B cell (primary cell): ENCODE measurements at regions not wholly inside any gene's neighbourhood (a gene's known extent, or its start where the extent isn't known, plus 50 kb on each side); places are given as distances from the start of the nearest gene placed in this dataset.

Source experiments
- ATAC-seq: fragments of 200-7000 bp; cut with Tn5 transposase; one replicate; pipeline ENCODE4 v1.10.0; 2021; ENCODE audit warnings: low read depth, mild to moderate bottlenecking, moderate number of reproducible peaks, moderate library complexity
- CTCF ChIA-PET: fragments of 350-600 bp; sonication (Branson Sonifier 250); formaldehyde crosslinking; loops from one replicate; lab custom pipeline; 2021; ENCODE audit warnings: antibody characterized with exemption, inconsistent platforms; lab: Charles Lee
- POLR2A ChIA-PET: fragments of 350-600 bp; sonication (Branson Sonifier 250); formaldehyde crosslinking; loops from one replicate; lab custom pipeline; 2021; ENCODE audit warnings: antibody characterized with exemption; lab: Charles Lee
- DNase-seq: peaks from one replicate; pipeline ENCODE4 v3.0.0; 2013
- H2AFZ ChIP-seq: 2 replicates; pipeline ENCODE4 v1.6.1; 2012; ENCODE audit warnings: mild to moderate bottlenecking, low read depth, low read length; ENCODE audit not compliant: insufficient read depth, poor library complexity, severe bottlenecking
- H3K27ac ChIP-seq, 2 donors: 1 replicate in 1 of 2; 2 replicates in 1 of 2; pipeline ENCODE4 v1.5.1; 2012 to 2013; ENCODE audit warnings: low read length in 2 of 2, mild to moderate bottlenecking in 2 of 2, moderate library complexity in 1 of 2
- H3K27me3 ChIP-seq, 4 experiments: fragments of 200-600 bp in 1 of 4; sonication (generic) in 1 of 4; replicated peaks in 1 of 4; 1 replicate in 2 of 4; 2 replicates in 2 of 4; pipeline versions ENCODE4 v1.6.1 to v1.7.0; 2013 to 2016; ENCODE audit warnings: low read length in 3 of 4, mild to moderate bottlenecking in 2 of 4, mixed read lengths in 1 of 4, moderate library complexity in 1 of 4; ENCODE audit not compliant: insufficient read depth in 4 of 4, control insufficient read depth in 3 of 4; ENCODE audit errors: control extremely low read depth in 1 of 4
- H3K36me3 ChIP-seq, 2 experiments: replicated peaks in 1 of 2; 1 replicate in 1 of 2; 2 replicates in 1 of 2; pipeline versions ENCODE4 v1.6.1 to v1.7.1; 2013; ENCODE audit warnings: low read length in 1 of 2; ENCODE audit not compliant: insufficient read depth in 2 of 2, control insufficient read depth in 1 of 2; ENCODE audit errors: control extremely low read depth in 1 of 2, extremely low read depth in 1 of 2
- H3K4me1 ChIP-seq, 2 donors: fragments of 200-600 bp in 1 of 2; sonication (generic) in 1 of 2; 1 replicate in 1 of 2; 2 replicates in 1 of 2; pipeline versions ENCODE4 v1.5.1 to v1.6.1; 2013 to 2017; ENCODE audit warnings: low read length in 2 of 2; ENCODE audit not compliant: control insufficient read depth in 2 of 2, insufficient read depth in 2 of 2
- H3K4me2 ChIP-seq: replicated peaks from 2 replicates; pipeline ENCODE3; 2012; ENCODE audit warnings: mild to moderate bottlenecking, low read depth, low read length; ENCODE audit not compliant: poor library complexity, severe bottlenecking
- H3K4me3 ChIP-seq, 5 experiments: fragments of 200-600 bp in 1 of 5; sonication (generic) in 1 of 5; 1 replicate in 3 of 5; 2 replicates in 2 of 5; pipeline versions ENCODE4 v1.5.1 to v1.7.0; 2011 to 2016; ENCODE audit warnings: low read length in 4 of 5, mild to moderate bottlenecking in 4 of 5, low read depth in 2 of 5, control low read depth in 1 of 5, moderate library complexity in 1 of 5; ENCODE audit not compliant: insufficient read depth in 1 of 5; ENCODE audit errors: control extremely low read depth in 1 of 5, extremely low read depth in 1 of 5
- H3K79me2 ChIP-seq: fragments of 200-600 bp; sonication (generic); one replicate; pipeline ENCODE4 v1.6.0; 2016; ENCODE audit warnings: low read length; ENCODE audit not compliant: control insufficient read depth, insufficient read depth
- H3K9ac ChIP-seq: fragments of 200-600 bp; sonication (generic); 2 replicates; pipeline ENCODE4 v1.6.1; 2017; ENCODE audit warnings: mild to moderate bottlenecking, low read length, moderate library complexity
- H3K9me3 ChIP-seq, 3 donors: one replicate each; pipeline versions ENCODE4 v1.6.1 to v1.7.1; 2013; ENCODE audit warnings: low read length in 2 of 3; ENCODE audit not compliant: control insufficient read depth in 2 of 3, insufficient read depth in 1 of 3; ENCODE audit errors: control extremely low read depth in 1 of 3
- H4K20me1 ChIP-seq: 2 replicates; pipeline ENCODE4 v1.6.0; 2012; ENCODE audit warnings: mild to moderate bottlenecking, low read length; ENCODE audit not compliant: insufficient read depth, control insufficient read depth, poor library complexity, severe bottlenecking
- H3K27ac Mint-ChIP-seq: one replicate; pipeline ENCODE4 v1.8.0; 2021; ENCODE audit warnings: mixed read lengths
- H3K27me3 Mint-ChIP-seq: one replicate; pipeline ENCODE4 v1.8.0; 2021; ENCODE audit warnings: mixed read lengths
- H3K4me1 Mint-ChIP-seq: one replicate; pipeline ENCODE4 v1.8.0; 2021; ENCODE audit warnings: mixed read lengths
- H3K4me3 Mint-ChIP-seq: one replicate; pipeline ENCODE4 v1.8.0; 2021; ENCODE audit warnings: mixed read lengths
- H3K9me3 Mint-ChIP-seq: one replicate; pipeline ENCODE4 v1.8.0; 2022; ENCODE audit warnings: mixed read lengths; ENCODE audit not compliant: insufficient read depth
- CTCF ChIP-seq: fragments of 200-600 bp; IDR thresholded peaks from one replicate; pipeline ENCODE4 v1.8.0; 2022; ENCODE audit warnings: antibody characterized with exemption, mild to moderate bottlenecking
- EZH2 ChIP-seq: IDR thresholded peaks from 2 replicates; pipeline ENCODE4 v1.6.1; 2012; ENCODE audit warnings: borderline replicate concordance, low read depth, mild to moderate bottlenecking, moderate library complexity, low read length; ENCODE audit not compliant: insufficient read depth, poor library complexity, severe bottlenecking
- WGBS: methylation state at CpG from one replicate; pipeline ENCODE4 v1.1.5; 2013; ENCODE audit warnings: missing lambda C conversion rate; ENCODE audit not compliant: insufficient coverage; 5-methylcytosine and 5-hydroxymethylcytosine counted together
- intact Hi-C: fragments of 100-400 bp; cut with micrococcal nuclease; formaldehyde crosslinking; loops from one replicate; pipeline ENCODE4 v1.10.0; 2022

- H3K9me3 ChIP-seq = peaks cover 0 to 2% (median 0%) of the 10 kb centered on the region in 3 donors
- Mint-ChIP-seq H3K27ac (no peak overlapping the region), H3K4me3 (no peak overlapping the region), H3K4me1 (no peaks in the 10 kb centered on the region), H3K9me3 (no peaks in the 10 kb centered on the region), H3K27me3 (peaks cover 5% of the 10 kb centered on the region)
- ATAC-seq (no peak), DNase-seq (no peak)
- no peak overlapping the region for H3K27ac ChIP-seq
- no peaks in the 10 kb centered on the region for H3K27me3 ChIP-seq
- intact Hi-C loops = no loop called here
- TF ChIP-seq CTCF (no peak), EZH2 (no peak)
- H3K9ac ChIP-seq = no peak overlapping the region
- no peaks in the 10 kb centered on the region for H3K36me3 ChIP-seq
- ChIA-PET CTCF (interaction anchor here (1.0 to 2.3 kb wide), 4 partner anchors 24 to 457 kb away, joined by 3 to 7 read pairs (median 3); no protein-coding TSS in a partner anchor), POLR2A (no interaction called here)
- no peak overlapping the region for H3K4me2 ChIP-seq
- H3K4me1 ChIP-seq = no peaks in the 10 kb centered on the region
- no peak overlapping the region for H2AFZ ChIP-seq
- no peaks in the 10 kb centered on the region for H4K20me1 ChIP-seq
- 100% methylated on average over 1 of the region's 5 CpGs for WGBS
- H3K79me2 ChIP-seq = no peaks in the 10 kb centered on the region
- H3K4me3 ChIP-seq = no peak overlapping the region
These were observed 117.9 kb upstream of the MYOCD start for GRCh38 chr17:12547831-12548230.

GRCh38 chr17:12548558-12548957, 117.1 kb upstream of the MYOCD start:
- Histone ChIP-seq H3K9me3 (peaks cover 0 to 2% (median 0%) of the 10 kb centered on the region in 3 donors), H4K20me1 (no peaks in the 10 kb centered on the region), H3K4me2 (no peak overlapping the region), H3K4me1 (no peaks in the 10 kb centered on the region), H3K9ac (no peak overlapping the region), H2AFZ (no peak overlapping the region), H3K4me3 (no peak overlapping the region), H3K27ac (no peak overlapping the region), H3K27me3 (no peaks in the 10 kb centered on the region), H3K79me2 (no peaks in the 10 kb centered on the region), H3K36me3 (no peaks in the 10 kb centered on the region)
- TF ChIP-seq CTCF (no peak), EZH2 (no peak)
- ChIA-PET POLR2A (no interaction called here), CTCF (interaction anchor here (1.7 to 2.3 kb wide), 2 partner anchors 206 to 454 kb away, joined by 3 to 7 read pairs; no protein-coding TSS in a partner anchor)
- Mint-ChIP-seq H3K27me3 (peaks cover 5% of the 10 kb centered on the region), H3K4me1 (no peaks in the 10 kb centered on the region), H3K4me3 (no peak overlapping the region), H3K27ac (no peak overlapping the region), H3K9me3 (no peaks in the 10 kb centered on the region)
- intact Hi-C loops = no loop called here
- no peak for DNase-seq
- no peak for ATAC-seq
- 70% methylated on average over 2 of the region's 4 CpGs for WGBS
